Endothelial cell of umbilical vein (primary cell): ENCODE measurements at regions not wholly inside any gene's neighbourhood (a gene's known extent, or its start where the extent isn't known, plus 50 kb on each side); places are given as distances from the start of the nearest gene placed in this dataset.
"Not testable (repeated sequence)": the region's sequence is repeated elsewhere in the genome, so short reads cannot be mapped to it uniquely, and the experiment has no call there.

Experiments used
- BruUV-seq: library from RNA; stranded (reverse); fragments of 400-500 nt; replicated peaks from 2 replicates; lab custom pipeline; 2021; lab: Mats Ljungman, UMichigan
- CTCF ChIA-PET: fragments of 300-600, 350-600 bp; sonication (Branson Sonifier 250); formaldehyde crosslinking; loops from one replicate; lab custom pipeline; 2021; ENCODE audit warnings: antibody characterized with exemption, inconsistent platforms; lab: Charles Lee
- POLR2A ChIA-PET: fragments of 300-600, 350-600 bp; sonication (Branson Sonifier 250); formaldehyde crosslinking; loops from one replicate; lab custom pipeline; 2021; ENCODE audit warnings: antibody characterized with exemption, inconsistent platforms; lab: Charles Lee
- DNase-seq: peaks from one replicate; pipeline ENCODE4 v3.0.0-alpha.2; 2011; ENCODE audit warnings: low read depth, low spot score
- FAIRE-seq: peaks from 2 replicates; lab custom pipeline; 2011; peaks lifted over from hg19 to GRCh38; lab: Jason Lieb, UNC
- H2AFZ ChIP-seq: 2 replicates; pipeline ENCODE4 v1.6.0; 2012; ENCODE audit warnings: low read depth, low read length, control low read depth, inconsistent platforms
- H3K27ac ChIP-seq: 2 replicates; pipeline ENCODE4 v1.5.1; 2011; ENCODE audit warnings: low read depth, mild to moderate bottlenecking, control low read depth, low read length, moderate library complexity; ENCODE audit not compliant: insufficient read depth
- H3K27me3 ChIP-seq, 2 experiments: 2 replicates each; pipeline versions ENCODE4 v1.6.0 to v1.6.1; 2011; ENCODE audit warnings: low read length in 2 of 2, mixed read lengths in 1 of 2; ENCODE audit not compliant: control insufficient read depth in 2 of 2, insufficient read depth in 2 of 2
- H3K36me3 ChIP-seq, 2 experiments: 2 replicates in 1 of 2; 3 replicates in 1 of 2; pipeline ENCODE4 v1.5.1; 2011; ENCODE audit warnings: low read length in 2 of 2, mild to moderate bottlenecking in 1 of 2, moderate library complexity in 1 of 2; ENCODE audit not compliant: control insufficient read depth in 2 of 2, insufficient read depth in 2 of 2; ENCODE audit errors: extremely low read depth in 1 of 2
- H3K4me1 ChIP-seq: 3 replicates; pipeline ENCODE4 v1.5.1; 2011; ENCODE audit warnings: mild to moderate bottlenecking, low read length; ENCODE audit not compliant: control insufficient read depth, insufficient read depth; ENCODE audit errors: extremely low read depth
- H3K4me2 ChIP-seq: 2 replicates; pipeline ENCODE4 v1.6.1; 2011; ENCODE audit warnings: low read length, control low read depth, mixed read lengths; ENCODE audit not compliant: insufficient read depth
- H3K4me3 ChIP-seq, 3 experiments: fragments of 200-600 bp in 1 of 3; sonication (generic), shearing (Covaris generic) in 1 of 3; replicated peaks in 1 of 3; 2 replicates each; pipeline ENCODE4 v1.5.1; 2011 to 2016; ENCODE audit warnings: control low read depth in 3 of 3, low read length in 3 of 3, mild to moderate bottlenecking in 2 of 3, inconsistent platforms in 1 of 3, low read depth in 1 of 3, moderate library complexity in 1 of 3; ENCODE audit not compliant: insufficient read depth in 1 of 3
- H3K79me2 ChIP-seq: 2 replicates; pipeline ENCODE4 v1.6.0; 2012; ENCODE audit warnings: low read length, inconsistent platforms; ENCODE audit not compliant: control insufficient read depth, insufficient read depth
- H3K9ac ChIP-seq: replicated peaks from 2 replicates; pipeline ENCODE3; 2011; ENCODE audit warnings: low read length, control low read depth; ENCODE audit not compliant: insufficient read depth; ENCODE audit errors: extremely low read depth
- H3K9me1 ChIP-seq: replicated peaks from 3 replicates; pipeline ENCODE4 v1.6.0; 2011; ENCODE audit warnings: mild to moderate bottlenecking, low read length; ENCODE audit not compliant: control insufficient read depth, insufficient read depth; ENCODE audit errors: extremely low read depth
- H3K9me3 ChIP-seq: replicated peaks from 2 replicates; pipeline ENCODE4 v1.5.1; 2012; ENCODE audit warnings: low read length, inconsistent platforms; ENCODE audit not compliant: control insufficient read depth, insufficient read depth
- H4K20me1 ChIP-seq: replicated peaks from 2 replicates; pipeline ENCODE3; 2011; ENCODE audit warnings: mild to moderate bottlenecking, low read length; ENCODE audit not compliant: control insufficient read depth, insufficient read depth; ENCODE audit errors: extremely low read depth
- dilution Hi-C: fragments of 300-500 bp; cut with MboI; formaldehyde crosslinking; loops from one replicate; pipeline ENCODE4 v1.15.0; 2019; ENCODE audit warnings: low sequenced_read_pairs; ENCODE audit not compliant: extremely low pct_ligation_motif_present
- intact Hi-C: fragments of 100-400 bp; cut with micrococcal nuclease; formaldehyde crosslinking; loops from one replicate; pipeline ENCODE4 v1.10.0; 2022

DNA sequence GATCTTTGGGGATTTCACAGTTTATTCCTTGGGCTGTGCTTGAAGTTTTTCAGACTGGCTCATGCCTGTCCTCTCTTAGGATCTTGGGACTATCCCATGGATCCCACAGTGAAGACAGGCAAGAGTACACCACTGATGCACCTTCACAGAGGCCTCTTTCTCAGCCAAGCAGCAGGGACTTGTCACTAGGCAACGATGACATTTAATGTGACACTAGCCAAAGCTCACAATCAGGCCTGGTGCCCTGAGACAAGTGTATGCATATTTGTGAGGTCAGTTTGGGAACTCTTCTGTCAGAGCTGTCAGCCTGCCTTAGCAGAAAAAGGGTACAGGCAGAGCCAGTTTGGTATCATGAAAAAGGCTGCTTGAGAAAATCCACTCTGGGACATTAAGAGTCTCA, 68.7 kb downstream of the RBMY1F start:
- H3K4me3 ChIP-seq, dilution Hi-C loops, H3K36me3 ChIP-seq, H2AFZ ChIP-seq, H3K9me1 ChIP-seq, POLR2A ChIA-PET, CTCF ChIA-PET, H3K27ac ChIP-seq, H3K4me2 ChIP-seq, H3K9me3 ChIP-seq, H3K9ac ChIP-seq, H4K20me1 ChIP-seq, DNase-seq, H3K27me3 ChIP-seq, H3K79me2 ChIP-seq, BruUV-seq, intact Hi-C loops, H3K4me1 ChIP-seq: not testable (repeated sequence)
- FAIRE-seq, result peak; percentile 67

DNA sequence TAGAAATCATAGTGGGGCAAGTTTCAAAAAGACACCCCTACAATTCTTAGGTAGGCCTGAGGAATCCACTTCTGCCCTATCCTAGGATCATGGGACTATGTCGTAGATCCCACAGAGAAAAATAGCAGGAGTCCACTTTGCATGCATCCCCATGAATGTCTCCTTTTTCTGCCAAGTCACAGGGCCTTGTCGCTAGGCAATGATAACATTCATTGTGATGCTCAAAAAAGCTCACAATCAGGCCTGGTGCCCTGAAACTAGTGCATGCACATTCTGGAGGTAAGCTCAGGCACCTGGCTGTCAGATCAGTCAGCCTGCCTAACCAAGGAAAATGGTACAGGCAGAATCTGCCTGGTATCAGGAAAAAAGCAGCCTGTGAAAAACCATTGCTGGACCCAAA, 74.6 kb downstream of the RBMY1F start:
- H3K9me3 ChIP-seq, H3K79me2 ChIP-seq, H3K27me3 ChIP-seq, H3K4me1 ChIP-seq, dilution Hi-C loops, H4K20me1 ChIP-seq, BruUV-seq, H3K9ac ChIP-seq, H3K27ac ChIP-seq, DNase-seq, intact Hi-C loops, CTCF ChIA-PET, H3K9me1 ChIP-seq, H3K4me2 ChIP-seq, POLR2A ChIA-PET, H3K36me3 ChIP-seq, H3K4me3 ChIP-seq, FAIRE-seq, H2AFZ ChIP-seq: not testable (repeated sequence)

- BruUV-seq, H3K36me3 ChIP-seq, dilution Hi-C loops, intact Hi-C loops, H4K20me1 ChIP-seq, H3K27ac ChIP-seq, FAIRE-seq, H3K9ac ChIP-seq, H3K79me2 ChIP-seq, H2AFZ ChIP-seq, H3K4me1 ChIP-seq, POLR2A ChIA-PET, DNase-seq, H3K4me3 ChIP-seq, H3K4me2 ChIP-seq, CTCF ChIA-PET, H3K27me3 ChIP-seq, H3K9me3 ChIP-seq, H3K9me1 ChIP-seq: not testable (repeated sequence)
Observed at GRCh38 chrY:22101547-22101946, 81.2 kb downstream of the RBMY1F start.

DNA sequence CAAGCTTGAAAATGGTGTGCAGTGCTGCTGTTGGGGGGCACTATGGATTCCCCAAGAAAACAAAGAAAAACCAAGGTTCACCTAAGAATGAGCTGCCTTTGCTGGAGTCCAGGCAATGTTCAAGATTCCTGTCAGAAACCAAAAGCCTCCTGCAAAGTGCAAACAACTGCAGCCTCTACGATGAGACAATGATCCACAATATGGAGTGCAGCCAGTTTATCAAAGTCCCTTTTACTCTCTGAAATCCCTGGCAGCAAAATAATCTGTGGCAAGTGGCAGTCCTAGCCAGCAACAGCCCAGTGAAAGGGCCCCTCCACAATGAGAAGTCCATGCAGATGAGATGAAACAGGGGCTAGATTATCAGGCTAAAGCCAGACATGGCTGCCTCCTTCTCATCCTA, 85.4 kb downstream of the RBMY1F start:
- H2AFZ ChIP-seq, H3K27ac ChIP-seq, H3K9ac ChIP-seq, H3K4me3 ChIP-seq, H3K9me1 ChIP-seq, DNase-seq, H3K79me2 ChIP-seq, H3K36me3 ChIP-seq, CTCF ChIA-PET, H3K27me3 ChIP-seq, FAIRE-seq, POLR2A ChIA-PET, dilution Hi-C loops, H3K9me3 ChIP-seq, H3K4me1 ChIP-seq, H3K4me2 ChIP-seq, H4K20me1 ChIP-seq, BruUV-seq, intact Hi-C loops: not testable (repeated sequence)
